EH (cell line): ENCODE measurements at regions not wholly inside any gene's neighbourhood (a gene's known extent, or its start where the extent isn't known, plus 50 kb on each side); places are given as distances from the start of the nearest gene placed in this dataset.
"Not testable (repeated sequence)": the region's sequence is repeated elsewhere in the genome, so short reads cannot be mapped to it uniquely, and the experiment has no call there.

Experiments
- DNase-seq: peaks from one replicate; pipeline ENCODE4 v3.0.0-alpha.2; 2015; ENCODE audit warnings: low read depth

DNA sequence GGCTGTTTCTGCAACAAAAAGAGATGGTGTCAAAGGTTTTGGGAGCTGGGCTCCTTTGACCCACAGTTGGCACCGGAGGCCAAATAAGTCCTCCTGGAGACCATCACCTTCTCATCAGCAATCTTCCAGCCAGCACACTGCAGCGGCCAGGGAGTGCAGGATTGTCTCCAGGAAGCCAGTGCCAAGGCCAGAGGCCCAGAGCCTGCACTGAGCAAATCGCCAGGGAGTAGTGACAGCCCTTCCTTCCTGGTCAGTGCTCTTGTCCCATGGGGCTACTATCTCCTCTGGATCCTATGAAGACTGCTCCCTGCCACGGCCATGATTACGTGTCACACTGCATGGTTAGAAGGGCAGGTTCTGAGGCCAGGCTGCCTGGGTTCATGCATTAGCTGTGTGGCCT lies 134.3 kb upstream of the CRHR1 start:
- no peak for DNase-seq

DNA sequence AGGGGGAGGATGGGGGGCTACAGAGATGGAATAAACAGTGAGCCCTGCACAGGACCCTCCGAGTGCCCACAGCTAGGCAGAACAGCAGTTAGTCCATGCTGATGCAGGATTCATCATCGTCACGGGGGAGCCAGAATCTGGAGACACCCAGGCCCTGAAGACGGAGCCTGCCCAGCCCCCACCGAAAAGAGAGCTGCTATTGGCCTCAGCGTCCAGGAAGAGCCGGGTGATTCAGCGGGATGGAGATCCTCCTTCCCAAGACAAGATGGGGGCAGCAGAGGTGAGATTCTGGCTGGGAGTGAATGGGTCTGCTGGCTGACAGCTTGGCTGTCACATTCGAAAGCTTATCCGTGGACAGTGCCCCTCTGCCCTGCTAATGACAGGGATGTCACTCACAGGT lies 133.6 kb upstream of the CRHR1 start:
- no peak for DNase-seq

DNA sequence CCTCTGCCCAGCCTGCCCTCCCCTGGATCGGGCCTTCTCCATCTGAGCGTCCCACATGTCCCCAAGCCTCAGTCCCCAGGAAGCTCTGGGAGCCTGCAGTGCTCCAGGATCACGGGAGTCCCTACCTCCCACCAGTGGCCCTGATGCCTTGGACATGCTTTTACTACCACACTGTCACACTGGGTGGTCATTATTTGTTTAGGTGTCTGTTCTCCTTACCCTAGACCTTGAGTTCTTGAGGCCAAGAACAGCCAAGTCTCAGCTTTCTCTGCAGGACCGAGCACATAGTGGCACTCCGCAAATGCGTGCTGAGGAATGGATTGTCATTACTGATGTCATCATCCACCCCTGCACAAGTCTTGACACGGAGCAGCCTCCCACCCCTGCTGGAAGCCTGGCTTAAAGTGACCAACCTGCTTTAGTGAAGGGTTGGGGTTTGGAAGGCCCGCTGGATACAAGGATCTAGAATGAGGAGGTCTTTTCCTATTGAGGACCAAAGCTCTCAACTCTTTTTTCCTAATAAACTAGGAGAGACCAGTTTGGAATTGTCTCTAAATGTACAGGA lies 132.9 kb upstream of the CRHR1 start:
- DNase-seq = no peak

DNA sequence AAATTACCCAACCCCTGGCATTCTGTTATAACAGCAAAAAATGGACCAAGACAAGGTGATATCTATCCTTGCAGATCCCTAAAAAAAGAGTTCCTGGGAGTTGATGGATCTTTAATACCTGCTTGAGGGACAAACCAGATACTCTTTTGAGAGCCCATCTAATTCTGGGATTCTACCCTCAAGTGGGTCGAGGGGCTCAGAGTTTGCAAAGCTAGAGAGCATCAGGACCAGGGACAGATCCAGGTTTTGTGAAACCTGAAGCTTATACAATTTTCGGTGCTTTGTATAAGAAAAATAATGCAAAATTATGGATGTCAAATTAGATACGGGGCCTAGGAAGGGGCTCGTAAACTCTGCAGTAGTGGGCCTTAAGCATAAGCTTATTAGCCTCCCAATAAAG lies 130.5 kb upstream of the CRHR1 start:
- DNase-seq = no peak

DNA sequence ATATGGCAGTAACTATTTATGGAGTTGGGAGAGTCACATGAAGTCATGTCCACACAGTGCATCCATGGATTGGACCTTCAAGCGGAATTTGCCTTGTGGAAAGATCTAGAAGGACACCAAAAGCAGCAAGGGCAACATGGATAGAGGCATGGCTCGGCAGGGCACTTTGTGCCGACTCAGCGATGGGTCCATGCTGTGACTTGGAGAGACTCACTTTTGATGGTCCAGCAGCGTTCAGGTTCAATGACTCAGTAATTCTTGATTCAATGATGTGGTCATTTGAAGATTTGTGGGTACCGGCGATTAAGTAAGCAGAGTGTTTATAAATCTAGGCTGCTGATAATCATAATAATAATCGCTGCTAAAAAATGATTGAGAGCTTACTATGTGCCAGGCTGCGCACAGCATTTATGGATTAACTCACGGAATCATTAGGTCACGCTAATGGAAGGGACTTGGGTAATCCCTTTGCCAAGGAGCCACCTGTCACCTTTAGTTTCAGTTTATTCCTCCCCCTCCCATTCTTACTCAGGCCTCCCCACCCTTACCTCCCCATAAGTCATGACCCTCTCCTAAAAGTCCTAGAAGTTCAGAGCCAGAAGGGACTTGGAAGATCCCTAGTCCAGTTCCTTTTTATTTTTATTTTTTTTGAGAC lies 127.5 kb upstream of the CRHR1 start:
- DNase-seq = no peak

DNA sequence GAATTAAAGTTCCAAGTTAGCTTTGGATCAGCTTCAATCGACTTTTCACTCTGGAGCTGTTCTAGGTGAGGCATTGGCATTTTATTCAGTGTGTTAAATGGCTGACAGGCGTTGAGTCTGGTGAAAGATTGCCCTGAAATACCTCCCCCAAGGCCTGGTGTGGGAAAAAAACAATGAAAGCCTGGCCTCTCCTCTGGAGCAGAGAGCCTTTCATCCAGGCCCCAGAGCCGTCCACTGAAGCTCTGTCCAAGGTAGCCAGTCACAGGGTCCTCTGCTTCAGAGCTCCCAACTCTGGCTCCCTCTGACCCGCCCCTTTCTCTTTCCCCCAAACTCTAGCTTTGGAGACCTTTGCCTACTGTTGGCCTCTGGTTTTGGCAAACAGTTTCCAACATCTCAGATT lies 123.6 kb upstream of the CRHR1 start:
- no peak for DNase-seq

DNA sequence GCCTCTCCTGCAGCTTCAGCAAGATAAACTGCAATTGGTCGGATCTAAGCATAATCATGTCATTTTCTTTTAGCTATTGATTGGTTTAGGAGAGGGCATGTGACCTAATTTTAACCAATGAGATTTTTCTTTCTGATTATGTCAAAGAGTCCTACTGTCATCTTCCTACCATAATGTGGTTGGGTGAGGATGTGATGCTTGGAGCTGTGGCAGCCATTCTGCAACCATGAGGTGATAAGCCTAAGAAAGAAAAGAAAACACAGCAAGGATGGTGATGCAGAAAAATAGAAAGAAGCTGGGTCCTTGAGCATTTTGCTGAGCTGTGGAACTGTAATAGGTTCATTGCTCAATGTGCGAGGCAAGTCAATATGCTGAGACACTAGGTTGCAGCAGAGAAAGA lies 121.7 kb upstream of the CRHR1 start:
- no peak for DNase-seq

DNA sequence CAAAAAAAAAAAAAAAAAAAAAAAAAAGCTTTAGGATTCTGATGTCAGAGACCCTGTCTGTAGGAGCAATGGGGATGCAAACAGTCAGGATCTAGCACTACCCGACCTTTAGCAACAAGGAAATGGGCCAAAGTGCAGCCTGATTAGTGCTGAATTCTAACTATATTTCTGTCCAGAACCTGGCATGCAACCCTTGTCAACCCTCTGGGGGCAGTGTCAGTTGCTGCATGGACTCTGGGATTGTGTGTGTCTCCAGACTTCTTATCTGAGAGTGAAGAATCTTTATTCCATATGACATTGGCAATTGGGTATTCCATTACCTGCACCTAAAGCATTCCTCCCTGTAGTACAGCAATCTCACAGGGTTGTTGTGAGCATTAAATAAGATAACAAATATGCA lies 120.3 kb upstream of the CRHR1 start:
- no peak for DNase-seq

DNA sequence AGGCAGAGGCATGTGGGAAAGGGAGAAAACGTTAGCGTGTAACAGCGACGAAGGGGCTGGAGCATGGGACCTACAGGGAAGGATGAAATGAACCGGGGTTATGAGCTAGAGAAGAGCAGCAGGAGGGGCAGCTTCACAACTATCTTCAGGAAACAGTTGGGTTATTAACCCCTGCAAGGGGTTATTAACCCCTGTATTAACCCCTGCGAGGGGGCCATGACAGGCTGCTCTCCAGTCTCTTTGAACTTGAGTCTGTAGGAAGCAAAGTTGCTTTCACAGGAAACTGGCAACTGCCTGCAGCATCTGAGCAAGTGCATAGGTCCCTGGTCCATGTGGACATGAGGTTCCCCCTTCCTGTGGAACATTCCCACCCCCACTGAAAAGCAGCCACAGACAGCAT lies 119.2 kb upstream of the CRHR1 start:
- DNase-seq = no peak

DNA sequence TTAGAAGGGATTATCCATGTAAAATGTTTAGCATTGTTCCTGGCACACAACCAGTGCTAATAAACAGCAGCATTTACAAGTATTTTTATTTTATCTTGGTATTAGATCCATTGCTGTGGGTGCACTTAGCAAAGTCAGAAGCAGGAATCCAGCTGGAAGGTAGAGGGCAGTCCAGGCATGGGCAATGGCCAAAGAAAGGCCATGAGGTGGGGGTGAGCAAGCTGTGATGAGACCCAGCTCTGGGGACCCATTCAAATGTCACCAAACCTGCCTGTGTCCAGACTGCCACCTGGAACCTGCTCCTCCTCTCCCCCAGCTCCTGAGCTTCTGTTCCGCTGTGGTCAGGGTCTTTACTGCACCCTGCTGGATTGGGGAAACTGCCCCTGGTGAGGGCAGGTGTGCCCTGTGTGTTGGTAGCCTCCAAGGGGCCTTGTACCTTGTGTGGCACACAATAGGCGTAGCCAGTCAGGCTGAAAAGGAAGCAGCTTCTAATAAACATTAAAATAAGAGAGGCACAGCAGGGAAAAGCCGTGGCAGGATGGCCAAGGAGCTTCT lies 118.0 kb upstream of the CRHR1 start:
- DNase-seq = no peak

DNA sequence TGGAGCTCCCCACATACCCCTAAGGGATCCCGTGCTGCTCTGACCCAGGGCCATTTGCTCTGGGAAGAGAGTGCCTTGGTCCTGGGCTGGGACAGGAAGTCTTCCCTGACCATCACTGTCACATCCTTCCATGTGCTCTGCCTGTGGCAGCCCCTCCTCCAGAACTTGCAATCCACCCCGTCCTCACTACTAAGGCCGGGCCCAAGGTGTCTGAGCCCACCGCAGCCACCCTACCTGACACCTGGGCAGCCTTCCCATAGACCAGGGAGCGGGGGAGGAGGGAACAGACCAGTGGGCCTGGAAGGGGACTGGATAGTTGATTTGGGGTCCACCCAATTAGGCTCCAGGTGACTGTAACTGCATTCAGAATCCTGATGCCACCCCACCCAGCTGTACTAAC lies 117.5 kb upstream of the CRHR1 start:
- DNase-seq = no peak

DNA sequence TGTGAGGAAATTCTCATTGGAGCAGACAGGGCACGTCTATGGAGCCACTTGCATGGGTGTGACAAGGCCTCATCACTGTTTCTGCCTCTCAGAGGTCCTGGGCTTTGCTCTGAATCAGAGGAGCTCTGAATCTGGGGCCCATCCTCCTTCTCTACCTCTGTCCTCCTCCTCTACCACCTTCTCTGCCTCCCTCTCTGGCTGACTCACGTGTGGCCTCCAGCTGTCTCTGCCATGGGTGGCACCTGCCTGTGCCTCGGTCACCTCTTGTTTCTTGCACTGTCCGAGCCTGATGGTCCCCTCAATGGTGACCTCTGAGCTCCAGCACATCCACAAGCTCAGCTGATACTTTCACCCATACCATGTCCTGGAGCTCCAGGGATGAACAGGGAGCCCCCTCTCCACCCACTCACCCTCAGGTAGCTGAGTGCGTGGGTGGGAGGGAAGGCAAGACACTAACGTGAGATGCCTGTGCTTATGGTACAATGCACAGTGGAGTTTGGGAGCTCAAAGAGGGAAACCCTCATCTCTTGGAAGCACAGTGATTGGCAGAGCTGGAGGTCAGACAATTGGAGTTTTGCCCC lies 116.4 kb upstream of the CRHR1 start:
- DNase-seq = no peak

DNA sequence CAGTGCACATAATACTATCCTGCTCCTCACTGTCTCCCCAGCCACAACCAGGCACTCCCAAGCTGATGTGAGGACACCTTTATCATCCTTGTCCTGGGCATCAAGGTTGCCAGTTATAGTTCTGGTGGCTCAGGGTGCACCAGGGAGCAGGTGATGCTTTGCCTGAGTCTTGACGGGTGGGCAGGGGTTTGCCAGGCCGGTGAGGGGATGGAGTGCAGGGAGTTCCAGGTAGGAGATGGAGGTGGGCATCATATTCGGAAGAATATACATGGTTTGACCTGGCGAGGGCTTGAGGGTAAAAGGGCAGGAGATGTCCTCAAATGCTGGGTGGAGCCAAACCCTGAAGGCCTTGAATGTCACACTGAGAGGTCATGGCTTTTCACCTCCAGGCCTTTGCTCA lies 115.8 kb upstream of the CRHR1 start:
- DNase-seq = no peak

DNA sequence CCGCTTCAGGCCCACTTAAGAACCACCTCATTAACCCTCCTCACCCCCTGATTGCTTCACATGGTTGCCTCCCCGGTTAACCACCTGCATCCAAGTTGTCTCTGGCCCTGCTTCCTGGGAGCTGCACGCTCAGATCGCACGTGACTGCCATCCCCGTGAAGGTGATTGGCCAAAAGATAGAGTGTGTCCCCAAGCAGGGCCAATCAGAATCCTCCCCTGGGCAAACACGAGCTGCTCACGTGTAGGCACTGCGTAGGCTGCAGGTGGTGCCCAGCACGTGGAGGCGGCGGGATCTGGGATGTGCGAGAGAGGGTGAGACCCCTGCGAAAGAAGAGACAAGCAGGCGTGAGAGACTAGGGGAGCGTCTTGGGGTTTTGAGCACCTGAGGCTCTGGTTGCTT lies 111.8 kb upstream of the CRHR1 start:
- DNase-seq = no peak

DNA sequence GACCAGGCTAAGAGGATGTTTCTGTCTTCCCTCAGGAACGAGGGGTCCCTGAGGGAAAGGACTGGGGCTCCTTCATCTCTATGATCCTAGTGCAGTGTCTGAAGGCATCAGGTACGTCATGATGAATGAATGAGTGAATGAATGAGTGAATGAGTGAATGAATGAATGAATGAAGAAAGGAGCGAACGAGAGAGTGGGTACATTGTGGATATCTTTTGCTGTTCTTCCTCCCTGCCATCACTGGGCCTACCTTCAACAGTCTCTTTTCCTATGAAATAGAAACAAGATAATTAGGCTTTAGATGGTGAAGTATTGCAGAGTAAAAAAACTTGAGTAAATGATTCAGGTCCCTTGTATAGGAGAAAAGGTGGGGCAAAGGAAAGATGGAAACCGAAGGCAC lies 111.3 kb upstream of the CRHR1 start:
- no peak for DNase-seq

DNA sequence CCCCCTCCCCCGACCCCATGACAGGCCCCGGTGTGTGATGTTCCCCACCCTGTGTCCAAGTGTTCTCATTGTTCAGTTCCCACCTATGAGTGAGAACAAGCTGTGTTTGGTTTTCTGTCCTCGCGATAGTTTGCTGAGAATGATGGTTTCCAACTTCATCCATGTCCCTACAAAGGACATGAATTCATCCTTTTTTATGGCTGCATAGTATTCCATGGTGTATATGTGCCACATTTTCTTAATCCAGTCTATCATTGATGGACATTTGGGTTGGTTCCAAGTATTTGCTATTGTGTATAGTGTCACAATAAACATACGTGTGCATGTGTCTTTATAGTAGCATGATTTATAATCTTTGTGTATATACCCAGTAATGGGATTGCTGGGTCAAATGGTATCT lies 110.4 kb upstream of the CRHR1 start:
- DNase-seq = not testable (repeated sequence)

DNA sequence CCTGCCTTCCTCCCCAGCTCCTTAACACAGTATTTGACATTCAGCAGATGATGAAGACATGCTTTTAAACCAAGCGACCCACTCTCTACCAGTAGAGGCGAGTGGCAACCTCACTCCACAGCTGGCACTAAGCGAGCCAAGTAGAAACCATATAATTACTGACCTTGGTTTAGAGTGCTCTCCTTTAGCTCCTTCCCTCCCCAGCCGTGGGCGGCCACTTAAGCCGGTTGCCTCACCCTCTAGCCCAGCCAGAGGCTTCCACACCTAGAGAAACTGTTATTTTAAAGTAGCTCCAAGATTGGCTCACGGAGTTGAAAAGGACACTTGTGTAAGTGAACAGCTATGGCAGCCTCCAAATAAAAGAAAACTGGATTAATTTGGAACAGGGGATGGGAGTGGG lies 109.1 kb upstream of the CRHR1 start:
- DNase-seq = no peak

DNA sequence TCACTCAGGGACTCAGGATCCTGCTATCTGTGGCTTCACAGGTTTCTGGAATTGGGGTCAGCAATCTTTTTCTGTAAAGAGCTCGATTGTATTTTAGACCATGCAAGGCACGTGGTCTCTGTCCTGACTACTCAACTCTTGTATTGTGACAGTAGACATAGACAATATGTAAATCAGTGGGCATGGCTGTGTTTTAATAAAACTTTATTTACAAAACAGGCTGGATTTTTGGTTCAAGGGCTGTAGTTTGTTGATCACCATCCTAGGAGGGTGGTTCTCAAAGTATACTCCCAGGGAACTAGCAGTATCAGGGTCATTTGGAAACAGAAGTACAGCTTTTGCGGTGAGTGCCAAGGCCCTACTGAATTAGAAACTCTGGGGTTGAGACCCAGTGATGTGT lies 108.2 kb upstream of the CRHR1 start:
- DNase-seq = no peak

DNA sequence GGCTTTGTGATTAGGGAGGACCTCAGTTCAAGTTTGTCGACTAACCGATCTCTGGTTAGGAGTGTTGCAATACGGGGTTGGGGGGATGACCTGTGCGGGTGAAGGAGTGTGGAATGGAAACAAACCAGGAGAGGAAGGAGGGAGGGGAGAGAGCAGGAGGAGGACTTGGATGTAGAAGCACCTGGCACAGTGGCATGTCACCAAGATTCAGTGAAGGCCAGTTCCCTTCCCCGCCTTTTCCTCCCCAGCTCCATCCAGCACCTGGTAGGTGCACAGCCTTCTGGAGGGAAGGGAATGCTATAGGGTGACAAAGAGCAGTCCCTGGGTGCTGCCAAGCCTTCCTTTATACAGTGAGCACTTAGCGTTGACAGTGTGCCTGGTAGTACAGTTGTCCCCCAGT lies 107.4 kb upstream of the CRHR1 start:
- no peak for DNase-seq

DNA sequence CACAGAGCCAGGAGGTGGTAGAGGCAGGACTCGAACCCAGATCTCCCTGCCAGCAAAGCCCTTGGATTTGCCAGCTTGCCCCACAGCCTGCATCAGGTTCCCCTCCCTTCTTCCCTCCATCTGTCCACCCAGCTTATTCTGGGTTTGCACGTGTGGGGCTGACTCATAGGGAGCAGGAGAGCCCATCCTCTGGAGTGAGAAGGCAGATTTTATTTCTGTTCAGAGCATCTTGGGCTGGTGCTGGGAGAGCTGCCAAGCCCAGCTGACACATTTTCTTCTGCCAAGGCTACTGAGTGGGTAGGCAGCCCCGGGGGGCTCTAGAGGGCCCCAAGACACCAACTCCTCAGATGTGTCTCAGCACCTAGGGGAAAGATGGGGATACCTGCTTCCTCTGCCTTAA lies 106.3 kb upstream of the CRHR1 start:
- peak; percentile 4 for DNase-seq

DNA sequence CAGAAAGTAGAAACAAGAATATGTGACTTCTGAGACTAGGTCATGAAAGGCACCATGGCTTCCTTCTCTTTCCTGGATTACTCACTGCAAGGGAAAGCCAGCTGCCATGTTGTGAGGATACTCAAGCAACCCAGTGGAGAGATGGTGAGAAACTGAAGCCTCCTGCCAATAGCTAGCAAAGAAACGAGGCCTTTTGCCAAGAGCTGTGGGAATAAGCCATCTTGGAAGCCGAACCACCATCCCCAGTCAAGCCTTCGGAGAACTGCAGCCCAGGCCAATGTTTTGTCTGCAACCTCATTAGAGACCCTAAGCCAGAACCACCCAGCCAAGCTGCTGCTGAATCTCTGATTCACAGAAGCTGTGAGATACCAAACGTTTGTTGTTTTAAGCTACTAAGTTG lies 104.7 kb upstream of the CRHR1 start:
- no peak for DNase-seq

DNA sequence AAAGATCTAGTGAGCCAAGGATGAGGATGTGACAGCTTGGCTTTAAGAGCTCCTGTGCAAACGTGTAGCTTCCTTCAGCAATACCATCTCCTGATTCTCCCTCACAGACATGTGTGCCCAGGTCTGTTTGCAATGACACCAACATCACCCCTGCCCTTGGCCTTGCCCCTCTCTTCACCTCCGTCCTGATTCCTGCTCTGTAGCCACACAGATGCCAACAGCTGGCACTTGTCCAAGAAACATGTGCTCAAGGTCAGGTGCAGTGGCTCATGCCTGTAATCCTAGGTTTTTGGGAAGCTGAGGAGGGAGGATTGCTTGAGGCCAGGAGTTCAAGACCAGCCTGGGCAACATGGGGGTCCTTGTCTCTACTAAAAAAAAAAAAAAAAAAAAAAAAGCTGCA lies 103.8 kb upstream of the CRHR1 start:
- no peak for DNase-seq

DNA sequence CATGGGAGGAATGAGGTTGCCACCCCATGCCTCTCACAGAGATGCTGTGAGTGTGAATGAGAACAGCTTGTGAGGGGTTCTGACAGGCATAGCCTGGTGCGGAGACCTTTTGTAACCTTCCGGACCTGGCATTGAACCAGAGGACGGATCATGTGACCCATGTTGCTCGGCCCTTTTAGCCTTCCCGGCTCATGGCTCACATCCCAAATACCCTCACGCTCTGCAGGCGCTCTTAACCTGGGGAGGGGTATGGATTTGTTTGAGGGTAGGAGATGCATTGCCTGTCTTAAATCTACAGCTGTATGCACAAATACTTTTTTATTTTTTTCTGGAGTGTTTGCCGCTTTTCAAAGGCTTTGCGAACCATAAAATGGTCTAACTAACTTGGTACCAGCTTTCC lies 102.4 kb upstream of the CRHR1 start:
- DNase-seq = no peak

DNA sequence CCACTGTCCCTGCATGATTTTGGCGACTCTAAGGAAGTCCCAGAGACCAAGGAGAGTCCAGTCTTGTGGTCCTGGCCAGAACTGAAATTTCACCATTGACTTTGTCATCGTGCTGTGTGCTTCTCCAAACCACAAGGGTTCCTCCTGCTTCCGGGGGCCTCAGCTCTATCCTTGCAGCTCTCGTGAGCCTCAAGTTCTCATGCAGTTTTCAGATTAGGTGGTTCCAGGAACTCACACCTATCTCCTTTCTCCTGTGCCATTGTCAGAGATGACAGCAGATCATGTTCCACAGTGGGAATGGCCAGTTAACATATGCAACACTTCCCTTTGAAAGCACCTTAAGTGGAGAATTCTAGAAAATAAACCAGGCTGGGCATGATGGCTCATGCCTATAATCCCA lies 97.9 kb upstream of the CRHR1 start:
- no peak for DNase-seq
